PC-9 (cell line): ENCODE measurements at regions not wholly inside any gene's neighbourhood (a gene's known extent, or its start where the extent isn't known, plus 50 kb on each side); places are given as distances from the start of the nearest gene placed in this dataset.

Source experiments
- BruUV-seq: library from RNA; stranded (reverse); fragments of 400-500 nt; replicated peaks from 2 replicates; lab custom pipeline; 2021; lab: Mats Ljungman, UMichigan
- CTCF ChIA-PET: fragments of 300-600 bp; sonication (Branson Sonifier 250); formaldehyde crosslinking; loops from one replicate; lab custom pipeline; 2022; ENCODE audit warnings: antibody characterized with exemption; lab: Charles Lee
- POLR2A ChIA-PET: fragments of 300-600 bp; sonication (Branson Sonifier 250); formaldehyde crosslinking; loops from one replicate; lab custom pipeline; 2022; ENCODE audit warnings: antibody characterized with exemption; ENCODE audit not compliant: unreplicated experiment; lab: Charles Lee
- DNase-seq, 2 experiments: peaks; one replicate each; pipeline versions ENCODE4 v3.0.0 to v3.0.0-alpha.2; 2015 to 2022; ENCODE audit warnings: mixed read lengths in 1 of 2
- H2AFZ ChIP-seq: fragments of 200-600 bp; sonication (generic); 2 replicates; pipeline ENCODE4 v1.8.1; 2017; ENCODE audit warnings: antibody characterized with exemption
- H3F3A ChIP-seq: fragments of 200-600 bp; sonication (generic); 2 replicates; pipeline ENCODE4 v1.8.1; 2017; ENCODE audit warnings: antibody characterized with exemption, mild to moderate bottlenecking, low read depth; ENCODE audit not compliant: insufficient read depth
- H3K27ac ChIP-seq: fragments of 200-600 bp; sonication (generic); 2 replicates; pipeline ENCODE4 v1.6.1; 2016; ENCODE audit warnings: mixed run types
- H3K27me3 ChIP-seq: fragments of 200-600 bp; sonication (generic); 2 replicates; pipeline ENCODE4 v1.6.1; 2016; ENCODE audit warnings: low read depth, mixed run types; ENCODE audit not compliant: insufficient read depth
- H3K36me3 ChIP-seq: fragments of 200-600 bp; sonication (generic); 2 replicates; pipeline ENCODE4 v1.6.1; 2016; ENCODE audit warnings: low read depth, mixed run types
- H3K4me1 ChIP-seq: fragments of 200-600 bp; sonication (generic); replicated peaks from 2 replicates; pipeline ENCODE4 v1.6.1; 2016; ENCODE audit warnings: mixed run types; ENCODE audit not compliant: insufficient read depth
- H3K4me2 ChIP-seq: fragments of 200-600 bp; sonication (generic); 2 replicates; pipeline ENCODE4 v1.6.1; 2017; ENCODE audit warnings: mixed run types
- H3K4me3 ChIP-seq: fragments of 200-600 bp; sonication (generic); 2 replicates; pipeline ENCODE4 v1.6.1; 2016; ENCODE audit warnings: mixed run types
- H3K79me2 ChIP-seq: fragments of 200-600 bp; sonication (generic); 2 replicates; pipeline ENCODE4 v1.6.1; 2017; ENCODE audit warnings: low read depth, mixed run types
- H3K9me2 ChIP-seq: fragments of 200-600 bp; sonication (generic); 2 replicates; pipeline ENCODE4 v1.8.1; 2017; ENCODE audit warnings: mild to moderate bottlenecking; ENCODE audit not compliant: insufficient read depth
- H3K9me3 ChIP-seq: fragments of 200-600 bp; sonication (generic); 2 replicates; pipeline ENCODE4 v1.8.1; 2016; ENCODE audit warnings: low read depth; ENCODE audit not compliant: insufficient read depth
- H4K20me1 ChIP-seq: fragments of 200-600 bp; sonication (generic); 2 replicates; pipeline ENCODE4 v1.8.1; 2017; ENCODE audit not compliant: insufficient read depth
- EZH2 ChIP-seq: fragments of 200-600 bp; sonication (generic); IDR thresholded peaks from 2 replicates; pipeline ENCODE4 v1.8.0; 2017; ENCODE audit warnings: antibody characterized with exemption, low read depth
- intact Hi-C: fragments of 100-400 bp; cut with micrococcal nuclease; formaldehyde crosslinking; loops from one replicate; pipeline ENCODE4 v1.10.0; 2022; ENCODE audit not compliant: unreplicated experiment
- TF ChIP-seq, protein P1 (sequence below): fragments of 200-600 bp; sonication (generic); conservative IDR thresholded peaks from 2 replicates; pipeline ENCODE4 v1.6.1; 2017; ENCODE audit warnings: mixed run types, antibody characterized with exemption, mild to moderate bottlenecking, moderate library complexity

DNA sequence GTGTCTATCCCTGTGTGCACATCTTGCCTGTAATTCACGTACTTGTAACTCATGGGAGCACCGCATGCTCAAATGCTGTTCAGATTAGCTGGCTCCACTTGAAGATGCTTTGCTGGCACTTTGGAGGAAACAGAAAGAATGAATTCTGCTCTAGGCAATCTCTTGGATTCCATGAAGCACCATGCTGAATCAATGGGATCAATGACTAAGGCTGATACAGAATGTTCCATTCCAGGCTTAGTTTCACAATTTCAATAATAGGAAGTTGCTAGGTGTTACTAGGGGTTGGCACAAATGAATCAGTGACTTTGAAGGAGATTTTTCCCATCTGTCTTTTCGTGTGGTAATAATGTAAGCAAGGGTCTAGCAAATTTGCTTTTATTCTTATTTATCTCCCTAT is 328.8 kb downstream of the OSR1 start:
- Histone ChIP-seq H3K27ac (no peak overlapping the region), H3F3A (no peaks in the 10 kb centered on the region), H3K79me2 (no peaks in the 10 kb centered on the region), H3K4me1 (no peaks in the 10 kb centered on the region), H3K9me2 (no peaks in the 10 kb centered on the region), H3K4me2 (no peak overlapping the region), H3K27me3 (no peaks in the 10 kb centered on the region), H3K9me3 (no peaks in the 10 kb centered on the region), H2AFZ (no peak overlapping the region), H3K4me3 (no peak overlapping the region), H3K36me3 (no peaks in the 10 kb centered on the region), H4K20me1 (no peaks in the 10 kb centered on the region)
- intact Hi-C loops, result no loop called here
- BruUV-seq, result no TSS peak
- no peak for DNase-seq
- ChIA-PET CTCF (no interaction called here), POLR2A (no interaction called here)
- TF ChIP-seq, protein P1, sequence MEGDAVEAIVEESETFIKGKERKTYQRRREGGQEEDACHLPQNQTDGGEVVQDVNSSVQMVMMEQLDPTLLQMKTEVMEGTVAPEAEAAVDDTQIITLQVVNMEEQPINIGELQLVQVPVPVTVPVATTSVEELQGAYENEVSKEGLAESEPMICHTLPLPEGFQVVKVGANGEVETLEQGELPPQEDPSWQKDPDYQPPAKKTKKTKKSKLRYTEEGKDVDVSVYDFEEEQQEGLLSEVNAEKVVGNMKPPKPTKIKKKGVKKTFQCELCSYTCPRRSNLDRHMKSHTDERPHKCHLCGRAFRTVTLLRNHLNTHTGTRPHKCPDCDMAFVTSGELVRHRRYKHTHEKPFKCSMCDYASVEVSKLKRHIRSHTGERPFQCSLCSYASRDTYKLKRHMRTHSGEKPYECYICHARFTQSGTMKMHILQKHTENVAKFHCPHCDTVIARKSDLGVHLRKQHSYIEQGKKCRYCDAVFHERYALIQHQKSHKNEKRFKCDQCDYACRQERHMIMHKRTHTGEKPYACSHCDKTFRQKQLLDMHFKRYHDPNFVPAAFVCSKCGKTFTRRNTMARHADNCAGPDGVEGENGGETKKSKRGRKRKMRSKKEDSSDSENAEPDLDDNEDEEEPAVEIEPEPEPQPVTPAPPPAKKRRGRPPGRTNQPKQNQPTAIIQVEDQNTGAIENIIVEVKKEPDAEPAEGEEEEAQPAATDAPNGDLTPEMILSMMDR, result no peak
- no peak for TF ChIP-seq EZH2

DNA sequence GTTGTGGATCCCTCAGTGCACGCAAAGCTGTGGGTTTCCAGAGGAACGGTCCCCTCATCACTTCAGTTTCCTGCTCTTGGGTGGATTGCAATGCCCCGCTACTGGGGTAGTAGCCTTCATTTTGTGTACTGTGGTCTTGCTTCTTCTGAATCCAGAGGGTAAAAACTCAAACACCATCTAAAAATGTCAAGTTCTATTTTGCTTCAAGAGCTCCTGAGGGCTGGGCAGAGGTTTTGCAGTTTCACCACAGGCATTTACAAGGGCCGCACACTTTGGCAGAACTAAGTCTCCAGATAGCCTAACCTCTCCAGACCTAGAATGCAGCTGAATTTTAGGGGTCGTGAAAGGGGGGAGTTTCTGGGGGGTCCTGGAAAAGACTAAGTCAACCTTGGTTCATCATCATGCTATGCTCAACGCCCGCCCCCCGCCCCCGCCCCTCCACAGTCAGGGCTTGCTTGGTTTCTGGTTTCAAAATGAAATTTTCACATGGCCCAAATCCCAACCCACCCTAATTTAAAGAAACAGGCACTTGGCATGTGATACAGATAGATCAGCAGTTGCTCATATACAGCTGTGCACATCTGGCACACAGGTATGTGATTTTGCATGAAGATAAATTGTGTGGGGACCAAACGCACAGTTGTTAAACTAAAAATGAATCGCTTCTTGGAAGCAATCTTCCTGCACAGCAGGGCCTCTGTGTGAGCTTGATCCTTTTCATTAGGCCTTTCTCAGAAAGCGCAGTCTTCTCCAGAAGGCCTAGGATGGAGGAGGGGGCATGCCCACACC is 329.6 kb downstream of the OSR1 start:
- no peak overlapping the region for H2AFZ ChIP-seq

DNA sequence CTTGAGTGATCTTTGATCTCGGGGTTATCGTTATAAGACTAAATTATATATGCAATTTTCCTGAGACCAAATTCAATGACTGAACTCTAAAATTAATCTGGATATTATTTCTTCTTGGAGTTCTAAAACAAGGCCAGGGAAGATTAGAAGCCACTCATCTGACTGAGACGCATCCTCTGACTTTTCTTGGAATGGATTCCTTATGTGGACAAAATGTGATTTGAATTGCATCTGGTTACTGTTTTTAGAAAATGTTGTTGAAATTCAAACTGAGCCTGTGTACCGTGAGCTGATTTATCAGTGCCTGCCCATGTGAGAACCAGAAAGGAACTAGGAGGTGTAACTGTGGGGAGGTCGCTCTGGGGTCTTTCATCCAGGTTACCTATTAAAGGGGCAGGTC is 330.8 kb downstream of the OSR1 start:
- no TSS peak for BruUV-seq
- no peak overlapping the region for H3K4me2 ChIP-seq
- H2AFZ ChIP-seq, result no peak overlapping the region
- no peaks in the 10 kb centered on the region for H4K20me1 ChIP-seq
- H3K9me2 ChIP-seq, result no peaks in the 10 kb centered on the region
- ChIA-PET POLR2A (no interaction called here), CTCF (no interaction called here)
- H3K9me3 ChIP-seq, result no peaks in the 10 kb centered on the region; the same call in 1 of the 2 replicates
- intact Hi-C loops, result no loop called here
- H3F3A ChIP-seq, result no peaks in the 10 kb centered on the region
- TF ChIP-seq, protein P1, result no peak
- TF ChIP-seq EZH2, result no peak
- H3K4me3 ChIP-seq, result no peak overlapping the region
- no peak overlapping the region for H3K27ac ChIP-seq
- DNase-seq, result no peak
- no peaks in the 10 kb centered on the region for H3K4me1 ChIP-seq
- H3K27me3 ChIP-seq, result no peaks in the 10 kb centered on the region
- no peaks in the 10 kb centered on the region for H3K79me2 ChIP-seq
- no peaks in the 10 kb centered on the region for H3K36me3 ChIP-seq

More for the DNA sequence above, 329.6 kb downstream of the OSR1 start:
- H3K79me2 ChIP-seq, result no peaks in the 10 kb centered on the region
- BruUV-seq, result no TSS peak
- no peaks in the 10 kb centered on the region for H3K4me1 ChIP-seq
- H3K9me3 ChIP-seq, result no peaks in the 10 kb centered on the region
- CTCF ChIA-PET, result no interaction called here
- POLR2A ChIA-PET, result no interaction called here
- no peak for TF ChIP-seq EZH2
- TF ChIP-seq, protein P1, result no peak
- DNase-seq, result no peak
- no peaks in the 10 kb centered on the region for H3K27me3 ChIP-seq
- no peaks in the 10 kb centered on the region for H3K9me2 ChIP-seq
- H4K20me1 ChIP-seq, result no peaks in the 10 kb centered on the region
- H3K4me3 ChIP-seq, result no peak overlapping the region
- no peak overlapping the region for H3K27ac ChIP-seq
- no peak overlapping the region for H3K4me2 ChIP-seq
- intact Hi-C loops, result no loop called here
- no peaks in the 10 kb centered on the region for H3F3A ChIP-seq
- H3K36me3 ChIP-seq, result no peaks in the 10 kb centered on the region
